K562 (cell line): ENCODE measurements at regions not wholly inside any gene's neighbourhood (a gene's known extent, or its start where the extent isn't known, plus 50 kb on each side); places are given as distances from the start of the nearest gene placed in this dataset.

Source experiments
- ATF1 ChIP-seq, 2 experiments: fragments of 450-650 bp in 1 of 2; IDR thresholded peaks; 2 replicates each; pipeline ENCODE4 v1.6.1; 2016; ENCODE audit warnings: missing compliant biosample characterization in 1 of 2, missing genetic modification characterization in 1 of 2
- ATF7 ChIP-seq: fragments of 450-650 bp; IDR thresholded peaks from 2 replicates; pipeline ENCODE4 v1.7.1; 2014; ENCODE audit warnings: mild to moderate bottlenecking, moderate library complexity
- BCOR ChIP-seq: fragments of 450-650 bp; IDR thresholded peaks from 2 replicates; pipeline ENCODE4 v1.6.1; 2016
- BRD4 ChIP-seq: fragments of 200-600 bp; sonication (generic); IDR thresholded peaks from 2 replicates; pipeline ENCODE4 v1.6.1; 2017; ENCODE audit warnings: inconsistent platforms
- BRD9 ChIP-seq: fragments of 450-650 bp; IDR thresholded peaks from 2 replicates; pipeline ENCODE4 v1.6.1; 2018; ENCODE audit warnings: low read depth; ENCODE audit not compliant: partially characterized antibody
- CBFA2T2 ChIP-seq: fragments of 450-650 bp; conservative IDR thresholded peaks from 2 replicates; pipeline ENCODE4 v1.6.1; 2017; ENCODE audit warnings: mild to moderate bottlenecking
- CBFA2T3 ChIP-seq: fragments of 450-650 bp; IDR thresholded peaks from 2 replicates; pipeline ENCODE4 v1.6.1; 2017
- CHD2 ChIP-seq: IDR thresholded peaks from 2 replicates; pipeline ENCODE4 v1.6.1; 2011; ENCODE audit warnings: low read depth, low read length
- CREB3L1 ChIP-seq: fragments of 450-650 bp; IDR thresholded peaks from 2 replicates; pipeline ENCODE4 v1.6.1; 2014; ENCODE audit warnings: low read depth, mild to moderate bottlenecking, moderate library complexity, borderline replicate concordance
- DPF2 ChIP-seq: fragments of 450-650 bp; IDR thresholded peaks from 2 replicates; pipeline ENCODE4 v1.6.1; 2016
- ETV1 ChIP-seq: fragments of 450-650 bp; conservative IDR thresholded peaks from 2 replicates; pipeline ENCODE4 v1.6.1; 2016; ENCODE audit warnings: missing genetic modification characterization, control low read depth, low read depth, missing compliant biosample characterization
- GABPB1 ChIP-seq: sonication (generic); formaldehyde crosslinking; IDR thresholded peaks from 2 replicates; pipeline ENCODE4 v1.8.0; 2022; ENCODE audit warnings: mild to moderate bottlenecking, missing genetic modification reagents
- HSF4 ChIP-seq: fragments of 250-450 bp; sonication (Bioruptor Pico); IDR thresholded peaks from 2 replicates; pipeline ENCODE4 v2.1.2; 2022; ENCODE audit warnings: mild to moderate bottlenecking, moderate library complexity, borderline replicate concordance
- RBM22 ChIP-seq: fragments of 200-400 bp; formaldehyde crosslinking; IDR thresholded peaks from 2 replicates; pipeline ENCODE4 v1.6.1; 2018; ENCODE audit warnings: low read length, low read depth; ENCODE audit not compliant: poor library complexity, severe bottlenecking
- SAFB ChIP-seq: fragments of 200-400 bp; formaldehyde crosslinking; IDR thresholded peaks from 2 replicates; pipeline ENCODE4 v1.6.1; 2017; ENCODE audit warnings: low read depth, low read length, borderline replicate concordance
- SIRT6 ChIP-seq: IDR thresholded peaks from one replicate; pipeline ENCODE4 v1.6.1; 2012; ENCODE audit warnings: low read depth, mild to moderate bottlenecking, control low read depth, inconsistent platforms, low read length, moderate library complexity
- TAL1 ChIP-seq: fragments of 450-650 bp; IDR thresholded peaks from 2 replicates; pipeline ENCODE4 v1.6.1; 2016; ENCODE audit warnings: mild to moderate bottlenecking
- TBP ChIP-seq: optimal IDR thresholded peaks from 2 replicates; pipeline ENCODE3; 2011; ENCODE audit warnings: low read depth, low read length, improper control_type of control experiment
- TCF3 ChIP-seq: sonication (generic); formaldehyde crosslinking; IDR thresholded peaks from 2 replicates; pipeline ENCODE4 v1.4.0; 2020; ENCODE audit warnings: mild to moderate bottlenecking, missing genetic modification reagents
- TCF7 ChIP-seq: sonication (generic); IDR thresholded peaks from 2 replicates; pipeline ENCODE4 v1.6.1; 2016; ENCODE audit warnings: antibody characterized with exemption, borderline replicate concordance
- TFE3 ChIP-seq: fragments of 450-650 bp; formaldehyde crosslinking; IDR thresholded peaks from 2 replicates; pipeline ENCODE4 v1.4.0; 2020; ENCODE audit warnings: mild to moderate bottlenecking, mixed read lengths
- TRIM25 ChIP-seq: fragments of 450-650 bp; IDR thresholded peaks from 2 replicates; pipeline ENCODE4 v1.7.0; 2016; ENCODE audit warnings: borderline replicate concordance
- TF ChIP-seq, protein P1 (sequence below): fragments of 250-450 bp; sonication (Bioruptor Pico); IDR thresholded peaks from 2 replicates; pipeline ENCODE4 v1.8.0; 2022; ENCODE audit warnings: moderate library complexity, mild to moderate bottlenecking, inconsistent platforms
- TF ChIP-seq, protein P2 (sequence below), 2 experiments: fragments of 250-450 bp in 1 of 2; fragments of 450-650 bp in 1 of 2; sonication (Bioruptor Pico) in 1 of 2; IDR thresholded peaks; 2 replicates each; pipeline versions ENCODE4 v1.6.1 to v1.8.0; 2016 to 2021; ENCODE audit warnings: mild to moderate bottlenecking in 2 of 2, moderate library complexity in 2 of 2, missing compliant biosample characterization in 1 of 2, missing genetic modification characterization in 1 of 2
- TF ChIP-seq, protein P3 (sequence below): sonication (generic); formaldehyde crosslinking; IDR thresholded peaks from 2 replicates; pipeline ENCODE4 v1.9.0; 2022; ENCODE audit warnings: mild to moderate bottlenecking, missing genetic modification reagents

GRCh38 chr11:10920205-10920604 lies 62.4 kb upstream of the ZBED5 start (continued):
- TF ChIP-seq, protein P1, sequence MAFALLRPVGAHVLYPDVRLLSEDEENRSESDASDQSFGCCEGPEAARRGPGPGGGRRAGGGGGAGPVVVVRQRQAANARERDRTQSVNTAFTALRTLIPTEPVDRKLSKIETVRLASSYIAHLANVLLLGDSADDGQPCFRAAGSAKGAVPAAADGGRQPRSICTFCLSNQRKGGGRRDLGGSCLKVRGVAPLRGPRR (CRISPR knock-in tag): no peak
- TF ChIP-seq, protein P2, sequence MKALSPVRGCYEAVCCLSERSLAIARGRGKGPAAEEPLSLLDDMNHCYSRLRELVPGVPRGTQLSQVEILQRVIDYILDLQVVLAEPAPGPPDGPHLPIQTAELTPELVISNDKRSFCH (CRISPR knock-in tag; IDR thresholded peaks at IDR 0.05): no peak
- TF ChIP-seq, protein P2 (tag; IDR thresholded peaks at IDR 0.05): peak; percentile 46; the same call in 1 of the 2 replicates
- TF ChIP-seq CBFA2T3 (peak; percentile 94), BRD4 (no peak), TCF7 (no peak), CBFA2T2 (peak; percentile 87), ATF7 (peak; percentile 33; the same call in 1 of the 2 replicates), TCF3 (CRISPR knock-in tag) (peak; percentile 81), ATF1 (CRISPR knock-in tag; IDR thresholded peaks at IDR 0.05) (no peak), ATF1 (tag; IDR thresholded peaks at IDR 0.05) (no peak), SAFB (no peak), TFE3 (CRISPR knock-in tag) (no peak), ETV1 (tag) (peak; percentile 19; the same call in 1 of the 2 replicates), TBP (peak; percentile 44), CREB3L1 (no peak), CHD2 (no peak), HSF4 (no peak), GABPB1 (CRISPR knock-in tag) (0 out of 2 replicates have a peak, but pooled peaks have one; percentile 23), DPF2 (peak; percentile 97), RBM22 (no peak), BCOR (0 out of 2 replicates have a peak, but pooled peaks have one; percentile 17), BRD9 (peak; percentile 94), TAL1 (peak; percentile 77), SIRT6 (no peak), TRIM25 (no peak)
- TF ChIP-seq, protein P3, sequence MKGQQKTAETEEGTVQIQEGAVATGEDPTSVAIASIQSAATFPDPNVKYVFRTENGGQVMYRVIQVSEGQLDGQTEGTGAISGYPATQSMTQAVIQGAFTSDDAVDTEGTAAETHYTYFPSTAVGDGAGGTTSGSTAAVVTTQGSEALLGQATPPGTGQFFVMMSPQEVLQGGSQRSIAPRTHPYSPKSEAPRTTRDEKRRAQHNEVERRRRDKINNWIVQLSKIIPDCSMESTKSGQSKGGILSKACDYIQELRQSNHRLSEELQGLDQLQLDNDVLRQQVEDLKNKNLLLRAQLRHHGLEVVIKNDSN: no peak
